Breast epithelium (tissue), 3 donors: ENCODE measurements at regions not wholly inside any gene's neighbourhood (a gene's known extent, or its start where the extent isn't known, plus 50 kb on each side); places are given as distances from the start of the nearest gene placed in this dataset.

Source experiments
- CTCF ChIP-seq, 3 donors: fragments of 450-650 bp; IDR thresholded peaks; one replicate each; pipeline ENCODE4 v1.5.1; 2016 to 2017; ENCODE audit warnings: antibody characterized with exemption in 3 of 3, mild to moderate bottlenecking in 3 of 3, moderate library complexity in 3 of 3
- POLR2A ChIP-seq: fragments of 450-650 bp; IDR thresholded peaks from one replicate; pipeline ENCODE4 v1.6.1; 2016; ENCODE audit warnings: antibody characterized with exemption, mild to moderate bottlenecking, moderate library complexity
- POLR2AphosphoS5 ChIP-seq, 3 donors: sonication (generic); formaldehyde crosslinking; IDR thresholded peaks; one replicate each; pipeline ENCODE4 v1.6.1; 2017; ENCODE audit warnings: antibody characterized with exemption in 3 of 3

DNA sequence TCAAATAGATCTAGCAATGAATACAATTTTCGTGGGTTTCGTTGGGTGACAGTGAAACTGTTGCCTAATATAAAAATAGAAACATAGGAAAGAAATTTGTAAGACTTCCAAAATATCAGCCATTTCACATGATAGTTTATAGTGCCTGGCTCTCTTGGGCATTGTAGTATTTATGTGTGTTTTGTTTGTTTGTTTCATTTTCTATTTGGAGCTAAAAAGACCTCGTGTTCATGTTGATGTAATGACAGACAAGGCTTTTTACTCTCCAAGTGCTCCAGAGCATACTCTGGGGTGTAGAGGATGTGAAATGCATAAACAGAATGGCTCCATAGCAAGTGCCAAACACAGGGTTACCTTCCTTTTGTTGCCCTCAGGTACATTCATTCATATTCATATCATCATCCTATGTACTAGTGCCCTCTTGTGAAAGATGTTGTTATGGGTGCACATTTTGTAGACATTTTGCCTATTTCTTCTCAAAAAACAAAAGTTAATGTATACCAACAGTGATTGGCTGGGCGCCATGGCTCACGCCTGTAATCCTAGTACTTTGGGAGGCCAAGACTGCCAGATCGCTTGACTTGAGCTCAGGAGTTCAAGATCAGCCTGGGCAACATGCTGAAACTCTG, 100.7 kb upstream of the AMOT start:
- TF ChIP-seq CTCF (IDR thresholded peaks at IDR 0.05) (no peak), POLR2A (no peak), POLR2AphosphoS5 (IDR thresholded peaks at IDR 0.05) (no peak)
